Ascending aorta (tissue), 2 donors: ENCODE measurements at regions not wholly inside any gene's neighbourhood (a gene's known extent, or its start where the extent isn't known, plus 50 kb on each side); places are given as distances from the start of the nearest gene placed in this dataset.
"Not testable (repeated sequence)": the region's sequence is repeated elsewhere in the genome, so short reads cannot be mapped to it uniquely, and the experiment has no call there.

ENCODE experiments used
- DNase-seq, 2 donors: peaks; one replicate each; pipeline ENCODE4 v3.0.0-alpha.2; 2019; ENCODE audit warnings: low spot score in 2 of 2
- H3K27ac ChIP-seq, 2 donors: fragments of 200-600 bp; sonication (generic); one replicate each; pipeline ENCODE4 v1.5.1; 2016 to 2017; ENCODE audit warnings: mild to moderate bottlenecking in 1 of 2
- H3K27me3 ChIP-seq: fragments of 200-600 bp; sonication (generic); one replicate; pipeline ENCODE4 v1.5.1; 2017
- H3K36me3 ChIP-seq, 2 donors: fragments of 200-600 bp; sonication (generic); one replicate each; pipeline ENCODE4 v1.5.1; 2016
- H3K4me1 ChIP-seq, 2 donors: fragments of 200-600 bp; sonication (generic); one replicate each; pipeline ENCODE4 v1.5.1; 2016 to 2017; ENCODE audit warnings: mild to moderate bottlenecking in 1 of 2
- H3K4me3 ChIP-seq, 2 donors: fragments of 200-600 bp; sonication (generic); one replicate each; pipeline ENCODE4 v1.5.1; 2016 to 2017; ENCODE audit warnings: mild to moderate bottlenecking in 1 of 2
- H3K9me3 ChIP-seq, 2 donors: fragments of 200-600 bp; sonication (generic); one replicate each; pipeline ENCODE4 v1.5.1; 2016
- intact Hi-C: fragments of 100-400 bp; cut with DNase I; formaldehyde crosslinking; loops from one replicate; pipeline ENCODE4 v1.15.1; 2023
- TF ChIP-seq, protein P1 (sequence below), 3 experiments: fragments of 200-600 bp in 2 of 3; fragments of 450-650 bp in 1 of 3; sonication (generic) in 2 of 3; IDR thresholded peaks; one replicate each; pipeline ENCODE4 v1.5.1; 2016 to 2019; ENCODE audit warnings: antibody characterized with exemption in 3 of 3, mild to moderate bottlenecking in 1 of 3, moderate library complexity in 1 of 3

DNA sequence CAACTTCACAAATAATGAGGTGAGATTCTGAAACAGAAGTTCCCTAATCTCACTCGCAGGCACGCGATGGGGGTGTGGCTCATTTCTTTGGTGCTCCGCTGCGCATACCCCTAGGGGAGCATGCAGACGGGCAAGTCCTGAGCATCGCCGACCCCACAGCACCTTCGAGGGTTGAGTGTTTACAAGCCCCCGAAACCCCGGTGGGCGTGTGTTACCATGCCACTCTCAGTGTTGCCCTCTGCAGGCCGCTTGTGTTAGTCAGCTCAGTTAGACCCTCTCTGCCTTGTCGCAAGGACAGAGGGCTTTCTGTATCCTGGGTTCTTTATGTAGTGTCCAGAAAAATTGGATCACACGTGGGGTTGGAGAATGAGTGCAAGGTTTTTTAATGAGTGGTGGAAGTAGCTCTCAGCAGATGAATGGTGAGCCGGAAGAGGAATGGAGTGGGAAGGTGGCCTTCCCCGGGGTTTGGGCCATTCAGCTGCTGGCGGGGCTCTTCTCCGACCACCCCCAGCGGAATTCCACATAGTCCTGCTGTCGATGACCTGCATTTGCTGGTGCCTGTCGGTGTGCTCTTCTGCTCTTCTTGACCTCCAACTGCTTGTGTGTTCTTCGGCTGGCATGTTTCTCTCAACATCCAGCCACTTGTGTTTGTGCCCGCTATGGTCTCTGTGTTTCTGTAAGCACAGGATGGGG, 191.3 kb downstream of the RPRM start:
- TF ChIP-seq, protein P1, sequence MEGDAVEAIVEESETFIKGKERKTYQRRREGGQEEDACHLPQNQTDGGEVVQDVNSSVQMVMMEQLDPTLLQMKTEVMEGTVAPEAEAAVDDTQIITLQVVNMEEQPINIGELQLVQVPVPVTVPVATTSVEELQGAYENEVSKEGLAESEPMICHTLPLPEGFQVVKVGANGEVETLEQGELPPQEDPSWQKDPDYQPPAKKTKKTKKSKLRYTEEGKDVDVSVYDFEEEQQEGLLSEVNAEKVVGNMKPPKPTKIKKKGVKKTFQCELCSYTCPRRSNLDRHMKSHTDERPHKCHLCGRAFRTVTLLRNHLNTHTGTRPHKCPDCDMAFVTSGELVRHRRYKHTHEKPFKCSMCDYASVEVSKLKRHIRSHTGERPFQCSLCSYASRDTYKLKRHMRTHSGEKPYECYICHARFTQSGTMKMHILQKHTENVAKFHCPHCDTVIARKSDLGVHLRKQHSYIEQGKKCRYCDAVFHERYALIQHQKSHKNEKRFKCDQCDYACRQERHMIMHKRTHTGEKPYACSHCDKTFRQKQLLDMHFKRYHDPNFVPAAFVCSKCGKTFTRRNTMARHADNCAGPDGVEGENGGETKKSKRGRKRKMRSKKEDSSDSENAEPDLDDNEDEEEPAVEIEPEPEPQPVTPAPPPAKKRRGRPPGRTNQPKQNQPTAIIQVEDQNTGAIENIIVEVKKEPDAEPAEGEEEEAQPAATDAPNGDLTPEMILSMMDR (IDR thresholded peaks at IDR 0.05) = no peak

DNA sequence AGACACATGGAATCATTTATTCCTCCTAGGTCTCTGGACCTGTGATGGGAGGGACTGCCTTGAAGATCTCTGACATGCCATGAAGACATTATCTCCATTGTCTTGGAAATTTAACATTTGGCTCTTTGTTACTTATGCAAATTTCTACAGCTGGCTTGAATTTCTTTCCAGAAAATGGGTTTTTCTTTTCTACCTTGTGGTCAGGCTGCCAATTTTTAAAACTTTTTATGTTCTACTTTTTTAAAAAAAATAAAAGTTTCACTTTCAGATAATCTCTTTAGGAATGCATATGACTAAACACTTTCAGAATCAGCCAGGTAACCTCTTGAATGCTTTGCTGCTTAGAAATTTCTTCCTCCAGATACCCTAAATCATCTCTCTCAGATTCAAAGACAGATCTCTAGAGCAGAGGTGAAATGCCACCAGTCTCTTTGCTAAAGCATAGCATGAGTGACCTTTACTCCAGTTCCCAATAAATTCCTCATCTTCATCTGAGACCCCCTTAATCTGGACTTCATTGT, 209.6 kb downstream of the RPRM start:
- no peak overlapping the region for H3K27ac ChIP-seq
- H3K36me3 ChIP-seq = no peaks in the 10 kb centered on the region
- no peaks in the 10 kb centered on the region for H3K27me3 ChIP-seq
- H3K9me3 ChIP-seq = no peaks in the 10 kb centered on the region
- intact Hi-C loops = no loop called here
- TF ChIP-seq, protein P1 (IDR thresholded peaks at IDR 0.05) = no peak
- no peak for DNase-seq
- H3K4me1 ChIP-seq = no peaks in the 10 kb centered on the region
- H3K4me3 ChIP-seq = no peak overlapping the region

More for the DNA sequence above, 191.3 kb downstream of the RPRM start:
- Histone ChIP-seq H3K27me3 (no peaks in the 10 kb centered on the region), H3K9me3 (peaks cover 0 to 3% of the 10 kb centered on the region in 2 donors), H3K4me1 (no peaks in the 10 kb centered on the region), H3K36me3 (no peaks in the 10 kb centered on the region), H3K27ac (no peak overlapping the region), H3K4me3 (no peak overlapping the region)
- intact Hi-C loops = no loop called here
- DNase-seq = no peak

DNA sequence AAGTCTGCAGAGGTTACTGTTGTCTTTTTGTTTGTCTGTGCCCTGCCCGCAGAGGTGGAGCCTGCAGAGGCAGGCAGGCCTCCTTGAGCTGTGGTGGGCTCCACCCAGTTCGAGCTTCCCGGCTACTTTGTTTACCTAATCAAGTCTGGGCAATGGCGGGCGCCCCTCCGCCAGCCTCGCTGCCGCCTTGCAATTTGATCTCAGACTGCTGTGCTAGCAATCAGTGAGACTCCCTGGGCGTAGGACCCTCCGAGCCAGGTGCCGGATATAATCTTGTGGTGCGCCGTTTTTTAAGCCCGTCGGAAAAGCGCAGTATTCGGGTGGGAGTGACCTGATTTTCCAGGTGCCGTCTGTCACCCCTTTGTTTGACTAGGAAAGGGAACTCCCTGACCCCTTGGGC, 221.7 kb downstream of the RPRM start:
- H3K4me1 ChIP-seq, H3K27me3 ChIP-seq, H3K9me3 ChIP-seq, H3K4me3 ChIP-seq, DNase-seq, H3K36me3 ChIP-seq, H3K27ac ChIP-seq, intact Hi-C loops: not testable (repeated sequence)

DNA sequence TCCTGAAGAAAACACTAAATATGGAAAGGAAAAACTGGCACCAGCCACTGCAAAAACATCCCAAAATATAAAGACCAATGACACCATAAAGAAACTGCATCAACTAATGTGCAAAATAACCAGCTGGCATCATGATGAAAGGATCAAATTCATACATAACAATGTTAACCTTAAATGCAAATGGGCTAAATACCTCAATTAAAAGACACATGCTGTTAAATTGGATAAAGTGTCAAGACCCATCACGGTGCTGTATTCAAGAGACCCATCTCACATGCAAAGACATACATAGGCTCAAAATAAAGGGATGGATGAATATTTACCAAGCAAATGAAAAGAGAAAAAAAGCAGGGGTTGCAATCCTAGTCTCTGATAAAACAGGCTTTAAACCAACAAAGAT, 231.9 kb downstream of the RPRM start:
- DNase-seq, intact Hi-C loops, H3K27ac ChIP-seq, H3K36me3 ChIP-seq, H3K4me3 ChIP-seq, H3K4me1 ChIP-seq, H3K27me3 ChIP-seq, H3K9me3 ChIP-seq: not testable (repeated sequence)

DNA sequence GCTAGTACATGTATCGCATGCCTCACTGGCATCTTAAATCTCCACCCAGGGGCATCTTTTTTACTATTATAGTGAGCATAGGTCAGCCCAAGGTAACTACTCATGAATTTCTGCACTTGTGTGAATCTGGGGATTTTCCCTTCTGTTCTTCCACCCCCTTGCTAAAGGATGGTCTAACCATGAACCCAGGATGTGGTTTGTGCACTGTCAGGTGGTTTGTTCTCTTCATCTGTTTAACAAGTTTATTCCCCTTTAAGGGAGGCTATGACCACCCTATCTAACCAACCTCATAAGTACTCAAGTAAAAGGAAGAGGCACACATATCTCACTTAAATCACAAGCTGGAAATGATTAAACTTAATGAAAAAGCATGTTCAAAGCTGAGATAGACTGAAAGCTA, 243.0 kb downstream of the RPRM start:
- Histone ChIP-seq H3K36me3 (no peaks in the 10 kb centered on the region), H3K4me3 (no peak overlapping the region), H3K27me3 (no peaks in the 10 kb centered on the region), H3K27ac (no peak overlapping the region), H3K4me1 (no peaks in the 10 kb centered on the region), H3K9me3 (no peaks in the 10 kb centered on the region)
- TF ChIP-seq, protein P1 (IDR thresholded peaks at IDR 0.05) = no peak
- no peak for DNase-seq
- intact Hi-C loops = no loop called here

DNA sequence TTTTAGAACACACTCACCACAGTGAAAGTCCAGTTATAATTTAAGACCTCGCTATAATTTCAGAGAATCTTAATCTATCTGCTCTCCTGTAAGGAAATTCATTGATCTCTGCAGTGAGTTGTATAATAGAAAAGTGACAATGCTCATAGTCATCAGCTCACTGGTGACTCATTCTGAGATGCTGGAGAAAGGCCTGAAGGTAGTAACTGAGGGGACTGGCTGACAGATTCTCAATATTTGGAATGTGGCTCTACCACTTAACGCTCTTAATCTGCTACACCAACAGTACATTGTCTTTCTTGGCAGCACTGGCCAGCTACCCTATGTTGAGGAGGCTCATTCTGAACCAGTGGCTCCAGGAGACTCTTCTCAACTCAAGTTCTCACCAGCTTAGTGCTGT, 246.1 kb downstream of the RPRM start:
- intact Hi-C loops = no loop called here

More for the DNA sequence above, 246.1 kb downstream of the RPRM start:
- Histone ChIP-seq H3K4me1 (no peaks in the 10 kb centered on the region), H3K4me3 (no peak overlapping the region), H3K9me3 (no peaks in the 10 kb centered on the region), H3K36me3 (no peaks in the 10 kb centered on the region), H3K27me3 (no peaks in the 10 kb centered on the region), H3K27ac (no peak overlapping the region)
- no peak for DNase-seq
- TF ChIP-seq, protein P1 (IDR thresholded peaks at IDR 0.05) = no peak
